GM19351 (cell line): ENCODE measurements at regions not wholly inside any gene's neighbourhood (a gene's known extent, or its start where the extent isn't known, plus 50 kb on each side); places are given as distances from the start of the nearest gene placed in this dataset.

Experiments
- ATAC-seq: cut with Tn5 transposase; IDR thresholded peaks from one replicate; pipeline ENCODE4 v1.9.1; 2021; ENCODE audit warnings: mild to moderate bottlenecking, moderate library complexity; ENCODE audit not compliant: unreplicated experiment

DNA sequence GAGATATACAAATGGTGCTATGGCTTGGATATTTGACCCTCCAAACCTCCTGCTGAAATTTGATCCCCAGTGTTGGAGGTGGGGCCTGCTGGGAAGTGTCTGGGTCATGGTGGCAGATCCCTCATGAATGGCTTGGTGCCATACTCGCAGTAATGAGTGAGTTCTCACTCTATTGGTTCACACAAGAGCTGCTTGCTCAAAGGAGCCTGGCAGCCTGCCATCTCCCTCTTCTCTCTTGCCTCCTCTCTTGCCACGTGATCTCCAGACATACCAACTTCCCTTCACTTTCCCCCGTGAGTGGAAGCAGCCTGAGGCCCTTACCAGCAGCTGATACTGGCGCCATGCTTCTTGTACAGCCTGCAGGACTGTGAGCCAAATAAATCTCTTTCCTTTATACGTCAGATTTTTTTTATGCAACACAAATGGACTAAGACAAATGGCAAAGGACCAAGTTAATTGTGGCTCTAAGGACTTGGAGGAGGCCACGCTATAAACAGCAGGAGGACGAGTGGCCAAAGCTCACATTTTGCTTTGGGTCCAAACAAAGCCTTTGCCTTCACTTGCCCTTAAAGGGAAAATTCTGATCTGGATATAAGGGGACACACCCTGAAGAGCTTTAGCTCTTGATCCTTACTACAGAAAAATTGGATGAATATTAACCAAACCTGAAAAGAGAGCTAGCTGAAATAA is 214.7 kb downstream of the SS18 start:
- no peak for ATAC-seq

- ATAC-seq: no peak
These were observed 216.6 kb downstream of the SS18 start for GRCh38 chr18:25873833-25874232.

GRCh38 chr18:25866331-25866730 is 224.1 kb downstream of the SS18 start:
- no peak for ATAC-seq

GRCh38 chr18:25862881-25863600 is 227.4 kb downstream of the SS18 start:
- no peak for ATAC-seq

DNA sequence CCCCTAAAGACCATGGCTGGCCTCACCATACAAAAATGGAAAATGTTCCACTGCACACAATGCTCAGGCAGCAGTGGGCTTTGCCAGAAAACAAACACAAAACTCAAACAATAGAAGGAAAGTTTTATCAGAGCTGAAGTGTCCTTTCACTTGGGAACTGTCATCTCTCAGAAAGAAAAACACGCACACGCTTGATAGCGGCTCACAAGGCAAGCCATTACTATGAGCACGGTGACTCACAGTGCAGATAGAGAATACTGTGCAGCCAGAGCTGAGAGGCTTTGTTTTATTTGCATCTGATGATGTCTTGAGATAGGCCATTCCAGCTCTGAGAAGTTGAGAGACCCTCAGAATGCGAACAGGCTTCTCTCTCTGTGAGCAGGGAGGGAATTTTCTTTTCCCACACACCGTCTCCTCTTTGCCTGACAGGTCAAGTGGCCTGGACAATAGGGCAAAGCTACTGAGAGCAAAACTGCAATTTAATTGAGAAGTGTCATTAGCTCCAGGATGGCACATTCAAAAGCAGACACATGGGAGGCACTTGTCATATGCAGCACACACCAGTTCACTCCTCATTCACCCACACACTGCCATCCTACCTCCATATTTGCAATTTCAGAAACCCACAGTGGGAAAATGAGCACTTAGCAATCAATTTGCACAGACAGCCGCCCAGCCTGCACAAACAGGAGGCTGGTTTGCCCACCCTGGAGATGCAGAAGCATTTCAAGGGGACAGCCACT is 236.6 kb downstream of the SS18 start:
- no peak for ATAC-seq

DNA sequence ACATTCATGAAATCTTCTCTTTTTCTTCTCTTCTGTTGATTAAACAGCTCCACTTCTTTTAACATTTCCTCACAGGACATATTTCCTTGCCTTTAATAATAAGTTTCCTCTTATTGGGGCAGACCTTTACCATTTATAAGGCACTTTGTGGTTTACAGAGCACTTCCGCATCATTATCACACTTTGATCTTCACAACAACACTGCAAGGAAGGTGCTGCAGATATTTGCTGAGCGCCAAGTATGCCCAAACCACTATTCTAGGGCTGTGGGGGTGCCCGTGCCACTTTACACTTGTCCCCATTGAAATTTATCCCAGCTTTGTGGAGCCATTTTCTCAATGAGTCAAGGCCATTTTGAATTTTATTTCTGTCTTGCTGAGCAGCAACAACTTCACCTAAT is 246.6 kb downstream of the SS18 start:
- ATAC-seq: no peak

GRCh38 chr18:25842665-25843064 is 247.7 kb downstream of the SS18 start:
- ATAC-seq: no peak

DNA sequence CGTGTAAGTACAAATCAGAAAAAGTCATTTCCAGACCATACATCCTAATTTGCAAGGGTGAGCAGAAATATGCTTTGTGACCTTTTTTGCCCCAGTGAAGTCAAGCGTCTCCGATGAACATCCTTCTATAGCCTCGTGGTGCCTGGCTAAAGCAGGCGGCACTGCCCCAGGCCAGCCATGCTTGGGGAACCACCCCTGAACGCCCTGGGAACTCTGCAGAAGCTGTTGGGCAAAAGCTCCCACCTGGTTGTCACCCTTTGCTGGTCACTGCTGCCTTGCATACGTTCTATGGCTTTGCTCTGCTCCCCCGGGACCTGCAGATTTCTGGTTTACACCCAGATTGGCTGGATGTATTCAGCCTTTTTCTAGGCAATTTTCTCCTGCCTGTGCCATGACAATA is 256.4 kb downstream of the SS18 start:
- ATAC-seq: no peak

GRCh38 chr18:25832001-25832604 is 258.3 kb downstream of the SS18 start:
- peak; percentile 65 for ATAC-seq

- no peak for ATAC-seq
These were observed 259.1 kb downstream of the SS18 start for GRCh38 chr18:25831301-25831701.

- ATAC-seq: no peak
These were observed 259.6 kb downstream of the SS18 start for GRCh38 chr18:25830787-25831186.

DNA sequence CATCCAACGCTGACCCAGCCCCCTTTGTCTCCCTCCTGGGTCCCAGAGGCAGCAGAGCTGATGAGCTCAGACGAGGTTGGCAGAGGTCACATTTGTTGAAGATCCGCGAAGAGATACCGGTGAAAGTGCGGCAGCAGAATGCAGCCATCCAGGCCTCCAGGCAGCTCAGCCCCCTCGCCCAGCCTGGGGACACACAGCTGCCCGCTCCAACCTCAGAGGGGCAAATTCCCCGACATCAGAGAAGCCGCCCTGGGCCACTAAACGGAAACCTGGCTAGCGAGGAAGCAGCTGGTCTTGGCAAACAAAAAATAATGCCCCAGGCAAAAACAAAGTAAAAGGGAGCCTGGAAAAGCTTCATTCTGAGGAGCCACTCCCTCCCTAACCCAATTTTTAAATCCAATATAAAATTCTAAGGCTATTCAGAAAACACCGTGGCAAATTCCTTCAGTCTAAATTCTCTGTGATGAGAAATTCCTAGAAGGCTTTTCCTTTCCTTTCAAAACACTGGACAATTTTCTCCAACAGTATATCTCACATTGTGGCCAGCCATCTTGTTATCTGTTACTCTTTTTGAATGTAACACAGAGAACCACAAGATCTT is 262.4 kb downstream of the SS18 start:
- ATAC-seq: no peak

GRCh38 chr18:25827228-25827627 is 263.2 kb downstream of the SS18 start:
- no peak for ATAC-seq

DNA sequence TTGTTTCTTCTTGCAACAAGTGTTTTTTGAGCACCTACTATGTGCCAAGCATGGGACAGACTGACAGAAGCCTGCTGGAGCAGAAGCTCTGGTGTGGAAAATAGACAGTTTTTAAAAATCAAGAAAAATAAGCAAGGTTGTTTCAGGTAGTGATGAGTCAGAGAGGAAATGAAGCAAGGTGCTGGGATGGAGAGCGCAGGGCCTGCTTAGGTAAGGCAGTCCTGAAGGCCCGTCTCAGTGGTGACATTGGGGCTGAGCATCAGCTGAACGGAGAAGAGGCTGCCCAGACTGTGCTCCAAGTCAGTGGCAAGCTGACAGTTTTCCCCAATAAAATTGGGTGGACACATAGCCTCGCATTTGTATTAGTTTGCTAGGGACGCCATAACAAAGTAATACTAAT is 263.6 kb downstream of the SS18 start:
- no peak for ATAC-seq

DNA sequence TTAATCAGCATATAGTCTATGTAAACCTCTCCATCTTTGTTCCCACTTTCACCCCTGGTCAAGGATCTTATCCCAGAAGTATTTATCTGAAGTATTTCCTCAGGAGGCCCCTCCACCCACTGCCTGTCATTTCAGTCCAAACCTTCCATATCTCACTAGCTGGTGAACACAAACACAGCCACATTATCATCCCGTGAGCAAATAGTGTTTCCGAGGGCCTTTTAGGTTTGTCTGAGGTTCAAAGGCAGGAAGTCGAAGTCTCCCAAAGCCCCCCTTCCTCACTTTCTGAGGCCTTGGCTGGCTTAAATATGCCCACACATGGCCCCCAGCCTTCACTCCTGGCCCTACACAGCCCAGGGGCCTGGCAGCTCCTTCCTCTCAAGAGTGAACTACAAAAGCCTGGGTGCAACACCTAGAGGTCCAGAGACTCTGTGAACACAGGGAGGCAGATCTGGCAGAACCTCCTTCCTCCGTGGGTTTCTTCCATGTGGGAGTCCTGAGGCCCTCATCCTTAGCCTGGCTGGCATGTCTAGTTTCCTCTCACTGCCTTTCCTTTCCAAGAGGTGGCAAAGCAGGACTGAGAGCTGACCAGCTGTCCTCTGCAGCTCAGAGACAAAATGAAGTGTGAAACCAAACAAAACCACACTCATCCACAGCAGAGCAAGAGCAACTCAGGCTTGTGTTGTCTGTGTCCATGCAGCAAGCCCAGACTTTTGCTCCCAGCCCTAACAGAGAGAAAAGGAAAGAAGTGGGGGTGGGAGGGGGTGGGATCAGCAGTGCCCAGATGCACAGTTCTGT is 264.2 kb downstream of the SS18 start:
- no peak for ATAC-seq

- ATAC-seq: no peak
These were observed 265.4 kb downstream of the SS18 start for GRCh38 chr18:25825056-25825455.

DNA sequence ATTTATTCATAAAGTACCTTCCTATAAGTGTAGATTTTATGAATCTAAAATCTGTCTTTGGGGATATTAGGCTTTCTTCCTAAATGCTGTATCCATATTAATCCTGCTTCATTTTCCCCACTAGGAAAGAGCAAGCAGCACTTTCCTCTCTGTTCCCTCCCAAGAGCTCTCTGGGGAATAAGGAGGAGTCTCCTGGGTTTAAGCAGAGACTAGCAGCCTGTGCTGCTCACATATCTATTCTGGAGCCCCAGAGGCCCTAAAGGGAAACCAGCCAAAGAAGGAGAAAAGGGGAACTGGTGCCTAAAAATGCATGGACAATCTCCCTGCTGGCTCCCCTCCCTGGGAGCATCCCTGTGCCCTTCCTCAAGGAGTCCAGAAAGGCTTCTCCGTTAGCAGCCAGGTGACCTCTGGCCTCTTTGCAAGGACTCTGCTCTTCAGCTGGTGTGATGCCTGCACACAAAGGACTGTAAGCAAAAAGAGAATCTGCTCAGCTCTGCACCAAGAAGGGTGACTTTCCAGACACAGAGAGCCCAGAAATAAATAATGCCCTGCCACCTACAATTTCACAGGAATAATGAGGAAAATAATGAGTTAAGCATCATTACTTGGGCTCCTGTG is 270.6 kb downstream of the SS18 start:
- no peak for ATAC-seq

DNA sequence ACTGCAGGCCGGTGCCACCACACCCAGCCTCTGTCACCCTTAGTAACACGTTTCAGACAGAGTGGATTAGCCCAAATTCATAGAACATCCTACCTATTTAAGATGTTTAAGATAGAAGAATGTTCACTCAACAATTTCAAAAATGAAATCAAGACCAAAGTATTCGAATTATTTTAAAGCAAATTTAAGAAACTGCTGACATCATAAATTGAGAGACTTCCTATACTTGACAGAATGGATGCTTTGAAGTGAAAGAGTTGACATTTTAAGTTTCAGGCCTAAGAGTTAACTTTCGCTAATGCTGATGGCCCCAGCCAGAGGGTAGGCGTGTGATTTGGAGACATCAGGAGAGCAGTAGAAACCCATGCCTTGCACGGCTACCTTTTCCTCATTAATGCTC is 271.9 kb downstream of the SS18 start:
- no peak for ATAC-seq

DNA sequence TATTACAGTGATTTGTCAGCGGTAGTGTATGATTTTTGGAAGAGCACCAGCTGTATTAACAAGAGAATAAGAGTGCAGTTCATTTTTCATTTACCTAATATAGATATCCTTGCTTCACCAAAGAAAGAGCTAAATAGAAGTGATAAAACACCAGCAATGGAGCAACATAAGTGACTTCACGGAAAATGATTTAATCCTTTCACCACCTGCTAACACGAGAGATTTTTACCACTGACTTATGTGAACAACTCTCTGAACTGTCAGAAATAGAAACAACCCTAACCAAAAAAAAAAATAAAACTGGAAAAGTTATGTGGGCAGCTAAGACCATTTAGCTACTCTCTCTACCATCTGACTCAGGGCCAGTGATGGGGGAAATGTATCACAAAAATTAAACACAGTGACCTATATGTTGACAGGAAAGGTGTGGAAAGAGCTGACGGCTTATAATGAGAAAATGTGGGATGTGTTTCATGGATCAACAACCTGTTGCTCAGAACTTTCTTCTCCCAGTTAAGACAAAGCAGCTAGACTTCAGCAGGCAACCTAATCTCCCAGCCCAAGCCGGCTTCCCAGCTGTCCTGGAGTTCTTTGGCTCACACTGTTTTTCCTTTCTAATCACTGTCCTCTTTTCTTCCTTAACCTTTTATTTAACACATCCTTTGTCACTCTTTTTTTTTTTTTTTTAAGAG is 272.7 kb downstream of the SS18 start:
- ATAC-seq: no peak
